GM12873 (cell line): ENCODE measurements at regions not wholly inside any gene's neighbourhood (a gene's known extent, or its start where the extent isn't known, plus 50 kb on each side); places are given as distances from the start of the nearest gene placed in this dataset.

Source experiments
- TF ChIP-seq, protein P1 (sequence below): IDR thresholded peaks from 2 replicates; pipeline ENCODE4 v1.5.1; 2012; ENCODE audit warnings: low read depth, mild to moderate bottlenecking, moderate library complexity, low read length, control low read depth; ENCODE audit not compliant: insufficient read depth; ENCODE audit errors: missing control alignments

DNA sequence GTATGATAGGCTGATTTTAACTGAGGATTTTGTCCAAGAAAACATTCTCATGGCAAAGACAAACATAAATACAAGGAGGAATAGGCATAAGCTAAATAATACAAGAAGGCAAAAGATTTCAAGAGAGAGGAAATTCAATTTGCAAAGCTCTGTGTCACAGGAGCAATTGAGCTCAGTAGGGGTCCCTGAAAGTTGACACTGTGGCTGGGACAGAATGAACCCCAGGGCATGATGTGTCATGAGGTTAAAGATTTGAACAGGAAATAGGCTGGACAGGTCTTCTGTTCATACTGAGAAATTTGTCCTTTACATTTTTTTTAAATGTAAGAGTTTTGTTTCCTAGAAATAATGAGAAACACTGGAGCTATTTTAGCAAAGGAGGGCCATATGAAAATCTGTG lies 555.4 kb upstream of the NEGR1 start:
- TF ChIP-seq, protein P1, sequence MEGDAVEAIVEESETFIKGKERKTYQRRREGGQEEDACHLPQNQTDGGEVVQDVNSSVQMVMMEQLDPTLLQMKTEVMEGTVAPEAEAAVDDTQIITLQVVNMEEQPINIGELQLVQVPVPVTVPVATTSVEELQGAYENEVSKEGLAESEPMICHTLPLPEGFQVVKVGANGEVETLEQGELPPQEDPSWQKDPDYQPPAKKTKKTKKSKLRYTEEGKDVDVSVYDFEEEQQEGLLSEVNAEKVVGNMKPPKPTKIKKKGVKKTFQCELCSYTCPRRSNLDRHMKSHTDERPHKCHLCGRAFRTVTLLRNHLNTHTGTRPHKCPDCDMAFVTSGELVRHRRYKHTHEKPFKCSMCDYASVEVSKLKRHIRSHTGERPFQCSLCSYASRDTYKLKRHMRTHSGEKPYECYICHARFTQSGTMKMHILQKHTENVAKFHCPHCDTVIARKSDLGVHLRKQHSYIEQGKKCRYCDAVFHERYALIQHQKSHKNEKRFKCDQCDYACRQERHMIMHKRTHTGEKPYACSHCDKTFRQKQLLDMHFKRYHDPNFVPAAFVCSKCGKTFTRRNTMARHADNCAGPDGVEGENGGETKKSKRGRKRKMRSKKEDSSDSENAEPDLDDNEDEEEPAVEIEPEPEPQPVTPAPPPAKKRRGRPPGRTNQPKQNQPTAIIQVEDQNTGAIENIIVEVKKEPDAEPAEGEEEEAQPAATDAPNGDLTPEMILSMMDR: no peak

DNA sequence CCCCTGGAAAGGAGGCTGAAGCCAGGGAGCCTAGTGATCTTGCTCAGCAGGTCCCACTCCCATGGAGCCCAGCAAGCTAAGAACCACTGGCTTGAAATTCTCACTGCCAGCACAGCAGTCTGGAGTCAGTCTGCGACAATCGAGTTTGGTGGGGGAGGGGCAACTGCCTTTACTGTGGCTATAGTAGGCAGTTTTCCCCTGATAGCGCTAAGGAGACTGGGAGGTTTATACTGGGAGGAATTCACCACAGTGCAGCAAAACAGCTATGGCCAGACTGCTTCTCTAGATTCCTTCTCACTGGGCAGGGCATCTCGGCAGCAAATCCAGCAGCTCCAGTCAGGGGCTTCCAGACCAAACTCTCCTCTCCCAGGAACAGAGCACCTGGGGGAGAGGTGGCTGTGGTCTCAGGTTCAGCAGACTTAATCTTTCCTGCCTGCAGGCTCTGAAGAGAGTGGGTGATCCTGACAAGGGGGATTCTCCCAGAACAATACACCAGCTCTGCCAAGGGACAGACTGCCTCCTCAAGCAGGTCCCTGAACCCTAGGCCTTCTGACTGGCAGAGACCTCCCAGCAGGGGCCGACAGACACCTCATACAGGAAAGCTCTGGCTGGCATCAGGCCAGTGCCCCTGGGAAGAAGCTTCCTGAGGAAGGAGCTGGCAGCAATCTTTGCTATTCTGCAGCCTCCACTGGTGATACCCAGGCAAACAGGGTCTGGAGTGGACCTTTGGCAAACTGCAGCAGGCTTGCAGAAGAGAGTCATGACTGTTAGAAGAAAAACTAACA lies 548.5 kb upstream of the NEGR1 start:
- TF ChIP-seq, protein P1: no peak

GRCh38 chr1:72827278-72827677 lies 544.9 kb upstream of the NEGR1 start:
- TF ChIP-seq, protein P1: no peak

DNA sequence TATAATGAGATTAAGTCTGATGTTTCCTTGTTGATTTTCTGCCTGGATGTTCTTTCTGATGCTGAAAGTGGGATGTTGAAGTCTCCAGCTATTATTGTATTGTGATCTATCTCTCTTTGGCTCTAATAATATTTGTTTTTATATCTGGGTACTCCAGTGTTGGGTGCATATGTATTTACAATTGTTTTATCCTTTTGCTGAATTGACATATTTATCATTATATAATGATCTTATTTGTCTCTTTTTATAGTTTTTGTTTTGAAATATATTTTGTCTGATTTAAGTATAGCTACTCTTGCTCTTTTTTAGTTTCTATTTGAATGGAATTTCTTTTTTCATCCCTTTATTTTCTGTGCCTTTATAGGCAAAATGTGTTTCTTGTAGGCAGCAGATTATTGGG lies 522.2 kb upstream of the NEGR1 start:
- TF ChIP-seq, protein P1: no peak

- TF ChIP-seq, protein P1: no peak
These were observed 498.7 kb upstream of the NEGR1 start for GRCh38 chr1:72781038-72781437.

- TF ChIP-seq, protein P1: no peak
These were observed 497.9 kb upstream of the NEGR1 start for GRCh38 chr1:72780212-72780611.

DNA sequence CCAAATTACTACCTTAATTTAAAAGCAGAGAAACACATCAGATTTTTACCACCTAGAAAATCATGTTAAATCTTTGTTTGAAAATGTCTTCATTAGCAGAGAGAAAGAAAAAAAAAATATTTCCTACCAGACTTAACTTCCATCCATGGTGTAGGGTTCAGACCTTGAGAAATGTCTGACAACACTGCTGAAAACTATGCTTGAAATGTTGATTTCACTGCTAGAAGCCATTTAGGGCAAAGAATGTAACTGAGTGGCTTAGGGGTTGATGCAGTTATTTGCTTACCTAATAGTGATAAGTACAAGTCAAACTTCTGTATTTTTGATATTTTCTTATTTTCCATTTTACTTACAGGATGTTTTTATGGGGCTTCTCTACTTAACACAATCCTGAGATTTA lies 495.6 kb upstream of the NEGR1 start:
- TF ChIP-seq, protein P1: no peak
